Body of pancreas (tissue), 4 donors: ENCODE measurements at regions not wholly inside any gene's neighbourhood (a gene's known extent, or its start where the extent isn't known, plus 50 kb on each side); places are given as distances from the start of the nearest gene placed in this dataset.

ENCODE experiments used
- CTCF ChIP-seq, 7 experiments: fragments of 450-650 bp in 4 of 7; fragments of 200-600 bp in 3 of 7; sonication (generic) in 3 of 7; IDR thresholded peaks; one replicate each; pipeline ENCODE4 v1.5.1; 2016 to 2019; ENCODE audit warnings: antibody characterized with exemption in 7 of 7
- POLR2A ChIP-seq, 3 donors: fragments of 450-650 bp; IDR thresholded peaks; one replicate each; pipeline ENCODE4 v1.6.1; 2016; ENCODE audit warnings: antibody characterized with exemption in 3 of 3, mild to moderate bottlenecking in 2 of 3

DNA sequence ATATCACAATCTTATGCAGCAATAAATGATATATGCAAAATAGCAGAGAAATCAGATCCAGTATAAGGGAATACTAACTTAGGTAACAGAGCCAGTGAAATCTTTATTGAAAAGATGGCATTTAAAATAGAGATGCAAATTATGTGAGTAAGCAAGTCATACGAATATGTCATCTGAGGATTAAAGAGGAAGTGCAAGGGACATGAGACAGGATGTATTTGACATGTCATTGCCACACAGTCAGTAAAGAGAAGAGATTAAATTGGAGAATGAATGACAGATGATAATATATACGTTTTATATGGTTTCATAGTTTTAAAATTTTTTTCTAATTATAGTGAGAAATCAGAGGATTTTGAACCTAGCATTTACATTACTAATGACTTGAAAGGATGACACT is 426.4 kb downstream of the SLITRK5 start:
- no peak for TF ChIP-seq CTCF (IDR thresholded peaks at IDR 0.05)
- no peak for TF ChIP-seq POLR2A (IDR thresholded peaks at IDR 0.05)
